ENCODE measurements at regions not wholly inside any gene's neighbourhood (a gene's known extent, or its start where the extent isn't known, plus 50 kb on each side); places are given as distances from the start of the nearest gene placed in this dataset.

GRCh38 chr11:24122291-24122690 lies 374.6 kb upstream of the LUZP2 start:
- Mint-ChIP-seq H3K9me3 (no peaks in the 10 kb centered on the region), H3K36me3 (ENCODE audit: low read depth) (no peaks in the 10 kb centered on the region), H3K4me3 (no peak overlapping the region), H3K4me1 (no peaks in the 10 kb centered on the region), H3K27ac (no peak overlapping the region), H3K27me3 (no peaks in the 10 kb centered on the region)
- TF ChIP-seq, protein P1, sequence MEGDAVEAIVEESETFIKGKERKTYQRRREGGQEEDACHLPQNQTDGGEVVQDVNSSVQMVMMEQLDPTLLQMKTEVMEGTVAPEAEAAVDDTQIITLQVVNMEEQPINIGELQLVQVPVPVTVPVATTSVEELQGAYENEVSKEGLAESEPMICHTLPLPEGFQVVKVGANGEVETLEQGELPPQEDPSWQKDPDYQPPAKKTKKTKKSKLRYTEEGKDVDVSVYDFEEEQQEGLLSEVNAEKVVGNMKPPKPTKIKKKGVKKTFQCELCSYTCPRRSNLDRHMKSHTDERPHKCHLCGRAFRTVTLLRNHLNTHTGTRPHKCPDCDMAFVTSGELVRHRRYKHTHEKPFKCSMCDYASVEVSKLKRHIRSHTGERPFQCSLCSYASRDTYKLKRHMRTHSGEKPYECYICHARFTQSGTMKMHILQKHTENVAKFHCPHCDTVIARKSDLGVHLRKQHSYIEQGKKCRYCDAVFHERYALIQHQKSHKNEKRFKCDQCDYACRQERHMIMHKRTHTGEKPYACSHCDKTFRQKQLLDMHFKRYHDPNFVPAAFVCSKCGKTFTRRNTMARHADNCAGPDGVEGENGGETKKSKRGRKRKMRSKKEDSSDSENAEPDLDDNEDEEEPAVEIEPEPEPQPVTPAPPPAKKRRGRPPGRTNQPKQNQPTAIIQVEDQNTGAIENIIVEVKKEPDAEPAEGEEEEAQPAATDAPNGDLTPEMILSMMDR (IDR thresholded peaks at IDR 0.05) = no peak
- CTCF ChIA-PET = no interaction called here
- DNase-seq (no peak), ATAC-seq (ENCODE audit: low read depth) (no peak)
- intact Hi-C loops (cut with micrococcal nuclease) = no loop called here
- POLR2A ChIA-PET = no interaction called here

DNA sequence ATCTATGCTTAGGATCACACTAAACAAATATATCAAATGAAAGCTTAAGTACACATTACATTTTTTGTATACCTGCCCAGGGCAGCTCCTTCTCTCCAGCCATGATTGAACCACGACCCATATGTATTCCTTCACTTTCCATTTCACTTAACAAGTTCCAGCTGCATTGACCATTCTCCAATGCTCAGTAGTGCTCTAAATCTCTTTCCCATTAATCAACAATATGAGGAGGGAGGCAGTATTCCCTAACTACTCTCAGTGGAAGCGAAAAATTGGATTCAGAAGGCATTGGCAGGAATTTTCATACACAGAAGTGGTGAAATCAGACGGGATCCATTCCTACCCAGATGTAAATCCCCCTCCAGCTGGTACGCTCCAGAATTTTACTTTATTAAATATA lies 372.0 kb upstream of the LUZP2 start:
- ATAC-seq (ENCODE audit: low read depth) (no peak), DNase-seq (no peak)
- no peak overlapping the region for H3K4me3 Mint-ChIP-seq
- no peaks in the 10 kb centered on the region for H3K36me3 Mint-ChIP-seq (ENCODE audit: low read depth)
- TF ChIP-seq, protein P1 (IDR thresholded peaks at IDR 0.05) = no peak
- POLR2A ChIA-PET = no interaction called here
- H3K27ac Mint-ChIP-seq = no peak overlapping the region
- intact Hi-C loops (cut with micrococcal nuclease) = no loop called here
- no peaks in the 10 kb centered on the region for H3K9me3 Mint-ChIP-seq
- no peaks in the 10 kb centered on the region for H3K27me3 Mint-ChIP-seq
- CTCF ChIA-PET = no interaction called here
- H3K4me1 Mint-ChIP-seq = no peaks in the 10 kb centered on the region

- no peaks in the 10 kb centered on the region for H3K4me1 Mint-ChIP-seq
- H3K27me3 Mint-ChIP-seq = no peaks in the 10 kb centered on the region
- TF ChIP-seq, protein P1 (IDR thresholded peaks at IDR 0.05) = no peak
- CTCF ChIA-PET = no interaction called here
- H3K4me3 Mint-ChIP-seq = no peak overlapping the region
- no peaks in the 10 kb centered on the region for H3K36me3 Mint-ChIP-seq (ENCODE audit: low read depth)
- POLR2A ChIA-PET = no interaction called here
- H3K27ac Mint-ChIP-seq = no peak overlapping the region
- peaks cover 3% of the 10 kb centered on the region for H3K9me3 Mint-ChIP-seq
- DNase-seq (no peak), ATAC-seq (ENCODE audit: low read depth) (no peak)
- intact Hi-C loops (cut with micrococcal nuclease) = no loop called here
Observed at GRCh38 chr11:24131698-24132097, 365.2 kb upstream of the LUZP2 start.

DNA sequence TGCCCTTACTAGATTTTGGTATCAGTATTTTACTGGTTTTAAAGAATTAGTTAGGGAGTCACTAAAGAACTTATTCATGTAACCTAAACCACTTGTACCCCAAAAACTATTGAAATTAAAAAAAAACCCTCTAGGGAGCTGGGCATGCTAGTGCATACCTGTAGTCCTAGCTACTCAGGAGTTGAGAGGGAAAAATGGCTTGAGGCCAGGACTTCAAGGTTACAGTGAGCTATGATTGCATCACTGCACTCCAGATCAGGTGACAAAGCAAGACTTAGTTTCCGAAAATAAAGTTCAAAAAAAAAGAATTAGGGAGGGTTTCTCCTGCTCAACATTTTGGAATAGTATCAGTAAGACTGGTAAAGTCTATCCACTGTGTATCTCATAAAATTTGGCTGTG lies 364.4 kb upstream of the LUZP2 start:
- Mint-ChIP-seq H3K4me3 (no peak overlapping the region), H3K27me3 (no peaks in the 10 kb centered on the region), H3K36me3 (ENCODE audit: low read depth) (no peaks in the 10 kb centered on the region), H3K9me3 (peaks cover 3% of the 10 kb centered on the region), H3K27ac (no peak overlapping the region), H3K4me1 (no peaks in the 10 kb centered on the region)
- ChIA-PET POLR2A (no interaction called here), CTCF (no interaction called here)
- DNase-seq (no peak), ATAC-seq (ENCODE audit: low read depth) (no peak)
- intact Hi-C loops (cut with micrococcal nuclease) = no loop called here
- TF ChIP-seq, protein P1 (IDR thresholded peaks at IDR 0.05) = no peak

GRCh38 chr11:24134879-24135589 lies 361.8 kb upstream of the LUZP2 start:
- intact Hi-C loops (cut with micrococcal nuclease) = no loop called here
- TF ChIP-seq, protein P1 (IDR thresholded peaks at IDR 0.05) = no peak
- POLR2A ChIA-PET = no interaction called here
- DNase-seq (no peak), ATAC-seq (ENCODE audit: low read depth) (no peak)
- Mint-ChIP-seq H3K27me3 (no peaks in the 10 kb centered on the region), H3K36me3 (ENCODE audit: low read depth) (no peaks in the 10 kb centered on the region), H3K9me3 (peaks cover 3% of the 10 kb centered on the region), H3K4me1 (no peaks in the 10 kb centered on the region), H3K27ac (no peak overlapping the region), H3K4me3 (no peak overlapping the region)
- CTCF ChIA-PET = no interaction called here
